ENCODE measurements at regions not wholly inside any gene's neighbourhood (a gene's known extent, or its start where the extent isn't known, plus 50 kb on each side); places are given as distances from the start of the nearest gene placed in this dataset.

DNA sequence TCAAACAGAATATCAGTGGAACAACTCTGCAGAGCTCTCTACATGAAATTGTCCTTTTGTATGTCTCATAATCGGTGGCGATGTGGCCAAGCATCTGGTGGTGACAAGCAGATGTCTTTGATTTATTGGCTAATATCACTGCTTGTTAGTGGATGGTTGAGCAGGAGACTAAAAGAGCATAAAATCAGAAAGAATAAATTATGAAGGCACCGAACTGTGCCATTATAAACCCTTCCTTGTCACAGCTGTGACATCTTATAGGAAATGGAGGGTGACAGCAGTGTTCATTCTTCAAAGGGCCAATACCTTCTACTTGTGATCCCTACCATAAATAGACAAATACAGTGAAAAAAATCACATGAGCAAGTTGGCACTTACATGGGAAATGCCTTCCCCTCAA lies 1404.3 kb downstream of the MAT2B start:
- H3K27ac Mint-ChIP-seq: no peak overlapping the region

DNA sequence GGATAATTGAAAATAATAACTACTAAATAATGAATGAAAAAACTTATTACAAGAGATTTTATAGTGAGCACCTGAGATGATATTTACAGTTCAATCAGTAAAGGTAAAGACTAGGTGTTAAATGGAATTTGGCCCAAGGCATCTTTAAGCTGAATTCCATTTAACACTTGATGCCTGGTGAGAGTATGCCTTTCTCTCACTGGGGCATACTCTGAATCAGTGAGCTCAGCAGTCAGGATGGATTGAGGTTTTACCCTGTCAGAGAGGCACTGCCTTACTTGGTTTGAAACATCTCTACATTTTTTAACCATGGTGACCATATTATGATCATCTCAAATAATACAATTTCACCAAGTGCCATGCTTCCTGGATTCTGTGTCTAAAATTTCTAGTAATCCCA lies 1416.3 kb downstream of the MAT2B start:
- H3K4me1 Mint-ChIP-seq: no peaks in the 10 kb centered on the region
- no peak overlapping the region for H3K27ac Mint-ChIP-seq
- no peaks in the 10 kb centered on the region for H3K27me3 Mint-ChIP-seq (ENCODE audit: low read depth in 3 of 3)
- no peak for DNase-seq
- H3K9me3 Mint-ChIP-seq: peaks cover 13 to 50% (median 24%) of the 10 kb centered on the region in 6 donors
- no peak overlapping the region for H3K4me3 Mint-ChIP-seq
- H3K36me3 Mint-ChIP-seq: no peaks in the 10 kb centered on the region

More for the DNA sequence above, 1404.3 kb downstream of the MAT2B start:
- DNase-seq: no peak
- no peaks in the 10 kb centered on the region for H3K36me3 Mint-ChIP-seq
- H3K4me3 Mint-ChIP-seq: no peak overlapping the region
- no peaks in the 10 kb centered on the region for H3K27me3 Mint-ChIP-seq (ENCODE audit: low read depth in 3 of 3)
- H3K4me1 Mint-ChIP-seq: no peaks in the 10 kb centered on the region
- H3K9me3 Mint-ChIP-seq: peaks cover 0 to 47% (median 8%) of the 10 kb centered on the region in 6 donors

DNA sequence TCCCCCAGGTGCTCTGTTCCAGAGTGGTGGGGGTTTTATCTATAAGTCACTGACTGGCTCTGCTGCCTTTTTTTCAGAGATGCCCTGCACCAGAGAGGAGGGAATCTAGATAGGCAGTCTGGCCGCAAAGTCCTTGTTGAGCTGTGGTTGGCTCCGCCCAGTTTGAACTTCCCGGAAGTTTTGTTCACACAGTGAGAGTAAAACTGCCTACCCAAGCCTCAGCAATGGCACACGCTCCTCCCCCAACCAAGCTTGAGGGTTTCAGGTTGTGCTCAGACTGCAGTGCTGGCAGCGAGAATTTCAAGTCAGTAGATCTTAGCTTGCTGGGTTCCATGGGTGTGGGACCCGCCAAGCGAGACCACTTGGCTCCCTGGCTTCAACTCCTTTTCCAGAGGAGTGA lies 1428.6 kb downstream of the MAT2B start:
- Mint-ChIP-seq H3K27ac (no peak overlapping the region), H3K4me3 (no peak overlapping the region), H3K27me3 (ENCODE audit: low read depth in 3 of 3) (peaks cover 0 to 2% (median 2%) of the 10 kb centered on the region in 3 donors), H3K9me3 (peaks cover 7 to 73% (median 40%) of the 10 kb centered on the region in 6 donors), H3K36me3 (peaks cover 0 to 10% (median 0%) of the 10 kb centered on the region in 3 donors), H3K4me1 (no peaks in the 10 kb centered on the region)
- no peak for DNase-seq

DNA sequence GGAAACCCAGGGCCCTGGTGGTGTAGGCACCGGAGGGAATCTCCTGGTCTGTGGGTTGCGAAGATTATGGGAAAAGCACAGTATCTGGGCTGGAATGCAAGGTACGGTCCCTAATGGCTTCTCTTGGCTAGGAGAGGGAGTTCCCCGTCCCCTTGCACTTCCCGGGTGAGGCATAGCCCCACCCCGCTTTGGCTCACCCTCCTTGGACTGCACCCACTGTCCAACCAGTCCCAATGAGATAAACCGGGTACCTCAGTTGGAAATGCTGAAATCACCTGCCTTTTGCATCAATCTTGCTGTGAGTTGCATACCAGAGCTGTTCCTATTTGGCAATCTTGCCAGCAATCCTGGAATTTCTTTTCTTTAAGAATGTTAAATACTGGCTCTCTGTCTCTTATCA lies 1429.1 kb downstream of the MAT2B start:
- Mint-ChIP-seq H3K4me3 (no peak overlapping the region), H3K4me1 (no peaks in the 10 kb centered on the region), H3K9me3 (peaks cover 7 to 68% (median 36%) of the 10 kb centered on the region in 6 donors), H3K27me3 (ENCODE audit: low read depth in 3 of 3) (peaks cover 0 to 2% (median 2%) of the 10 kb centered on the region in 3 donors), H3K36me3 (peaks cover 0 to 6% (median 0%) of the 10 kb centered on the region in 3 donors), H3K27ac (no peak overlapping the region)
- no peak for DNase-seq

DNA sequence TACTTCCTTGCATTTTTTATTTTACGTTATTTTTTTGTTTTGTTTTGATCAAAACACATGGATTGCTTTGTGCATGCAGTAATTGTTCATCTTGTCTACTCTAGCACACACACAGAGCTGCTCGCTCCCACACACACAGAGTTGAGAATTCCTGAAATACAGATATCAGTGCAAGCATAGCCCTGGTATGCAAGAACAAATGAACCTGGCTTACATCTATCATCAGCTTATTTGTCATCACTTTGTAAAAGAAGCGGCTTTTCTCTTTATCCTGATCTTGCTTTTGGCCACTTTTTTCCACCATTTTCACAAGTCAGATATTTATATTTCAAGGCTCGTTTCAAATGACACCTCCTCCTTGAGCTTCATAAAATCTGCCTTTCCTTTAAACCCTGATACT lies 1435.7 kb downstream of the MAT2B start:
- DNase-seq: no peak

DNA sequence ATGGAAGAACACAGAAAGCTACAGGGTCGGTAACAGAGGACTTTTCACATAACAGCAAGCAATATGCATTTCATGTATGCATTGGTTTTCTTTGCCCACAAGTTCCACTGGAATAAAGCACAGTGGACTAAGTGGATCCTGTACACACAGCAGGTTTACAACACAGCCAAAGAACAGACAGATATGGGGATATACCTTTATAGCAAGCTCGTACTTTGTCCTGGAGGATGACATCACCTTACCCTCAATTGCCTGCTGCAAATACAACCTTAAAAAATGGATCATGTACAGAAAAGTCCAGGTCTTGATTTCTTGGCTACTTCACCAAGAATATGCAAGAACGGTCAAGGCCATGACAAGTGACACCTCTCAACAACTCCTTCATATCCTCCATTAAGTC lies 1445.5 kb downstream of the MAT2B start:
- H3K4me3 Mint-ChIP-seq: no peak overlapping the region
- no peaks in the 10 kb centered on the region for H3K36me3 Mint-ChIP-seq
- DNase-seq: no peak
- H3K27ac Mint-ChIP-seq: no peak overlapping the region
- no peaks in the 10 kb centered on the region for H3K4me1 Mint-ChIP-seq
- H3K27me3 Mint-ChIP-seq (ENCODE audit: low read depth in 3 of 3): peaks cover 0 to 1% (median 0%) of the 10 kb centered on the region in 3 donors
- H3K9me3 Mint-ChIP-seq: peaks cover 0 to 39% (median 12%) of the 10 kb centered on the region in 6 donors

More for the DNA sequence above, 1435.7 kb downstream of the MAT2B start:
- no peaks in the 10 kb centered on the region for H3K4me1 Mint-ChIP-seq
- no peak overlapping the region for H3K27ac Mint-ChIP-seq
- no peaks in the 10 kb centered on the region for H3K36me3 Mint-ChIP-seq
- H3K4me3 Mint-ChIP-seq: no peak overlapping the region
- H3K9me3 Mint-ChIP-seq: peaks cover 0 to 30% (median 9%) of the 10 kb centered on the region in 6 donors
- peaks cover 0 to 2% (median 2%) of the 10 kb centered on the region in 3 donors for H3K27me3 Mint-ChIP-seq (ENCODE audit: low read depth in 3 of 3)

DNA sequence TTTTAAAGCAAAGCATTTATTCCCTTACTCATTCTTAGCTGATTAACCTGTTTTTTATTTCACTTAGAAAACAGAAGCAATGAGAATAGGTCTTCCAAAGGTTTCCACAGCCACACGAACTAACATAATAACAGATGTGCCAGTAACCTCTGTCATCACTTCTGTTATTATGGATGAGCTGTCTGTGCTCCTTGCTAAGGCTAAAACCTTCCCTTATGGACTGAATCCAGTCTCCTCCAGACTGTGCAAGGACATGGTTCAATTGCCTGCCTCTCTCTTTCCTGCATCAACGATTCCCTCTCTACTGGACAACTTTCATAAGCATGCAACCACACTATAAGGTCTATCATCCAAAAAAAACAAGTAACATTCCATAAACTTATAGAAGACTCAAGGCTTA lies 1446.2 kb downstream of the MAT2B start:
- Mint-ChIP-seq H3K9me3 (peaks cover 0 to 37% (median 14%) of the 10 kb centered on the region in 6 donors), H3K4me1 (no peaks in the 10 kb centered on the region), H3K27me3 (ENCODE audit: low read depth in 3 of 3) (peaks cover 0 to 1% (median 0%) of the 10 kb centered on the region in 3 donors), H3K4me3 (no peak overlapping the region), H3K27ac (no peak overlapping the region), H3K36me3 (no peaks in the 10 kb centered on the region)
- no peak for DNase-seq

DNA sequence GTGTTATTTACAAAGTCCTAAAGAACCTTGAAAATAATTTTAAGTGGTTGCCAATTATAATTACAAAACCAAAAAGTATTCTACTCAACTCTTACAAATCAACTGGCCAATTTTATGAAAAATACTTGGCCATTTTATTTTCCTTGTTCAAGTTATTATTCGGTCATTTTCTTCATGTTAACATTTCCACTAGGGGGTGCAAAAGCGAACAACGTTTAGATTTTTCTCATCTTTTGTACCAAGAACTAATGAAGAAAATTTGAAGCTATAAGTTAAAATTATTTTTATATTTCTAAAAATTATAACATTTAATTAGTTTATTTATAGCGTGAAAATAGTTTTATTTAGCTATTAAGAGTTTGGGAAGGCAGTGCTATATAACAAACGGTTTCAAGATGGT lies 1453.3 kb downstream of the MAT2B start:
- no peak overlapping the region for H3K4me3 Mint-ChIP-seq
- no peak overlapping the region for H3K27ac Mint-ChIP-seq
- no peak for DNase-seq
- no peaks in the 10 kb centered on the region for H3K36me3 Mint-ChIP-seq
- peaks cover 4 to 24% (median 9%) of the 10 kb centered on the region in 6 donors for H3K9me3 Mint-ChIP-seq
- no peaks in the 10 kb centered on the region for H3K4me1 Mint-ChIP-seq
- H3K27me3 Mint-ChIP-seq (ENCODE audit: low read depth in 3 of 3): peaks cover 0 to 1% (median 0%) of the 10 kb centered on the region in 3 donors

DNA sequence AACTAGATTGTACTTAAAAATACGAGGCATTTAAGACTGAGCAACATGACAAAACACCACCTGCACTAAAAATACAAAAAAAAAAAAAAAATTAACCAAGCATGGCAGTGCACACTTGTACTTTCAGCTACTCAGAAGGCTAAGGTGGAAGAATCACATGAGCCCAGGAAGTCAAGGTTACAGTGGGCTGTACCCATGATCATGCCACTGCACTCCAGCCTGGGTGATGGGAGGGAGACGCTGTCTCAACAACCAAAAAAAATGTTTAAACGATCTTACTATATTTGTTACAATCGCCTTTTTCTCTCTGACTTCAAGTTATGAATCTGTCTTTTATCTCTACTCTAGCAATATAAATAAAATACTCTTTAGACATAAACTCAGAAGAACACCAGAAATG lies 1454.3 kb downstream of the MAT2B start:
- H3K4me1 Mint-ChIP-seq: no peaks in the 10 kb centered on the region
- peaks cover 2 to 19% (median 5%) of the 10 kb centered on the region in 6 donors for H3K9me3 Mint-ChIP-seq
- no peak overlapping the region for H3K27ac Mint-ChIP-seq
- no peak for DNase-seq
- no peak overlapping the region for H3K4me3 Mint-ChIP-seq
- no peaks in the 10 kb centered on the region for H3K36me3 Mint-ChIP-seq
- H3K27me3 Mint-ChIP-seq (ENCODE audit: low read depth in 3 of 3): no peaks in the 10 kb centered on the region

DNA sequence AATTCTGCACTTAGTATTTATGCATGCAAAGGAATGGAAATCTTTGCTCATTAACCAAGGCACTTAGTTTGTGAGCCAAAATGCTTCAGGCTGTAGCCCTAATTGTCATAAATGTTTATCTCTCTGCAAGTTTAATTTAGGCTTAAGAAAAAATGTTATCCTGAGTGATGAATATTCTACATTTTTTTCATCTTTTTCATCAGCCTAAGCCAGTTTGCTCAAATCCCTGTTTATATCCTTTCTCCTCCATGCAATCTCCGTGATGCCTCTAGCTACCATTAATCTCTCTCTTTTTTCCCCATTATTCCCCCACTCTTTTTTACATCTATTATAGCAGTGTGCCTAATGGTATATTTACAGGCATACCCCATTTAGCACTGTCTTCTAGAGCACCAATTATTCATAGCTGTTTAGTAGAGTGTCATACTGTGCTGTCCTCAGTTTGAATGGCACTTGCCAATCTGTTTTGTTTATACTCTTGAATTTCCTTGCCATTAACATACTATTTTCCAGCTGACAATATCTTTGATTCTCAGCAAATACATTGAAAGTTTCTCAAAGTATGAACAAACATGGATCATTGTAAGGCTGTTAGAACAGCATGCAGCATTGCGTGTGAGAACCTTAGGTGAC lies 1457.0 kb downstream of the MAT2B start:
- Mint-ChIP-seq H3K4me3 (no peak overlapping the region), H3K9me3 (peaks cover 0 to 13% (median 4%) of the 10 kb centered on the region in 6 donors), H3K27me3 (ENCODE audit: low read depth in 3 of 3) (no peaks in the 10 kb centered on the region), H3K27ac (no peak overlapping the region), H3K36me3 (no peaks in the 10 kb centered on the region), H3K4me1 (no peaks in the 10 kb centered on the region)
- DNase-seq: no peak

DNA sequence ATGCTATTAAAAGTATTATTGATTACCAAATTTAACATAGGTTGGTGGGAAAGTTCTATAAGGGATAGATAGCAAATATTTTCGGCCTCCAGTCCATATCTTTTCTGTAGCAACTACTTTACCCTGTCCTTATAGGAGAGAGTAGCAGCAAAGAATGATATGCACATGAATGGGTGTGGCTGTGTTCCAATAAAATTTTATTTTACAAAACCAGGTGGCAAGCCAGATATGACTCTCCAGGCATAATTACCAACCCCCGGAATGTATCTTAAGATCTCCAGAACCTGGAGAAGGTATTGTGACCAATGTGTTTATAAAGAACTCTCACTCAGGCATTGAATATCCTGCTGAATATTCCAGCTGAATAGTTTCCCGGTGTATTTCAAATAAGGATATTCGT lies 1461.2 kb downstream of the MAT2B start:
- H3K4me3 Mint-ChIP-seq: no peak overlapping the region

DNA sequence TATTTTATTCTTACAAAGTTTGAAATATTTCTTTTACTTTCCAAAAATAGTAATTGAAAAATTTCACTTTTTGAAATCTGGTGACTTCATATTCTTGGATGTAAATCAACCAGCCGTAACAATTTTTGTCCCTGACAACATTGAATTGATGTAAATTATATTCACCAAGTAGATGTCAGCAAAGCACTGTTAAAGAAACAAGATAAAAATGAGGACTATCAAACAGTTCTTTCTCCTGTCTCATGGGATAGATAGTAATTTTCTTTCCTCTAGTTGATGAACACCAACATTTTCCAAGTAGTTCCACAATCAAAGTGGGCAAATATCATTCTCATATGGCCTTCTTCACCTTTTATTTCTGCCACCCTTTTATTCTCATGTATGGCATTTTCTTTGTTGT lies 1461.9 kb downstream of the MAT2B start:
- H3K4me3 Mint-ChIP-seq: no peak overlapping the region

More for the DNA sequence above, 1461.2 kb downstream of the MAT2B start:
- Mint-ChIP-seq H3K27me3 (ENCODE audit: low read depth in 3 of 3) (no peaks in the 10 kb centered on the region), H3K4me1 (no peaks in the 10 kb centered on the region), H3K27ac (no peak overlapping the region), H3K9me3 (peaks cover 0 to 17% (median 3%) of the 10 kb centered on the region in 6 donors), H3K36me3 (no peaks in the 10 kb centered on the region)
- no peak for DNase-seq

DNA sequence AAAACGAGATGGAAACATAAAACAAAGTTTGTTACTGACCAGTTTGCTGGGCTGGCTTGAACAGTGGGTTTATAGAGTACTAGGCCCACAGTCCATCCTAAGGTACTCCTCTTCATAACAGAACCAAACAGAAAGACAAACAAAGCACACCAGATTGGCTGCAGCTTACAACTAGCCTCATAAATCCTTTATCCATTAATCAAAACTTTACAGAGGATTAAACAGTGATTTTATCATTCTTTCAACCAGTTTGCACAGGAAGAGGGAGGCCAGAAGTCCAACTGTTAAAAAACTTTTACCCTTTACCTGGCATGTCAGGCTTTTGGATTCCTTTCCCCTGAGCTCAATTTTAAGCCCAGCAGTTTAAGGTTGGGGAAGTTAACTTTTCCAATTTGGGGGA lies 1467.6 kb downstream of the MAT2B start:
- Mint-ChIP-seq H3K4me1 (no peaks in the 10 kb centered on the region), H3K27me3 (ENCODE audit: low read depth in 3 of 3) (peaks cover 0 to 3% (median 0%) of the 10 kb centered on the region in 3 donors), H3K36me3 (peaks cover 0 to 5% (median 0%) of the 10 kb centered on the region in 3 donors), H3K9me3 (peaks cover 12 to 67% (median 19%) of the 10 kb centered on the region in 6 donors), H3K4me3 (no peak overlapping the region), H3K27ac (no peak overlapping the region)
- DNase-seq: no peak

More for the DNA sequence above, 1461.9 kb downstream of the MAT2B start:
- Mint-ChIP-seq H3K4me1 (no peaks in the 10 kb centered on the region), H3K27ac (no peak overlapping the region), H3K9me3 (peaks cover 0 to 24% (median 2%) of the 10 kb centered on the region in 6 donors), H3K27me3 (ENCODE audit: low read depth in 3 of 3) (no peaks in the 10 kb centered on the region), H3K36me3 (no peaks in the 10 kb centered on the region)
- no peak for DNase-seq

DNA sequence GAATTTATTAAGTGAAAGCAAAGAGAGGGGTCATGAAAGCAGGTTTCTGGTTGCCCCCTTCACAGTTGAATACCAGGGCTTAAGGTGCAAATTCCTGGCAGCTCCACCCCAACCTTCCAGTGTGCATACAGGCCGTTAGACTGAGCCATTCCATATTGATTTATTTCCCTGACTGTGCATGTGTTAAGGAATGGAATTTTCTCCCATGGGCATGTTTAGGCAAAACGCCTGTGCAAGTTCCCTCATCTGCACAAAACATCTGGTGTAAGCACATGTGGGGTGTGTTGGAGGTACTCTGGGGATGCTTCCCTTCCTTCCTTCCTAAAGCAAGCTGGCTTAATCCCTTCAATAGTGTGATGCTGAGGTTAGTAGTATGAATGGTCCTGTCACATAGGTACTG lies 1470.6 kb downstream of the MAT2B start:
- Mint-ChIP-seq H3K27me3 (ENCODE audit: low read depth in 3 of 3) (peaks cover 0 to 3% (median 0%) of the 10 kb centered on the region in 3 donors), H3K9me3 (peaks cover 14 to 76% (median 25%) of the 10 kb centered on the region in 6 donors), H3K27ac (no peak overlapping the region), H3K4me1 (no peaks in the 10 kb centered on the region), H3K36me3 (peaks cover 0 to 5% (median 0%) of the 10 kb centered on the region in 3 donors), H3K4me3 (no peak overlapping the region)
- DNase-seq: no peak

DNA sequence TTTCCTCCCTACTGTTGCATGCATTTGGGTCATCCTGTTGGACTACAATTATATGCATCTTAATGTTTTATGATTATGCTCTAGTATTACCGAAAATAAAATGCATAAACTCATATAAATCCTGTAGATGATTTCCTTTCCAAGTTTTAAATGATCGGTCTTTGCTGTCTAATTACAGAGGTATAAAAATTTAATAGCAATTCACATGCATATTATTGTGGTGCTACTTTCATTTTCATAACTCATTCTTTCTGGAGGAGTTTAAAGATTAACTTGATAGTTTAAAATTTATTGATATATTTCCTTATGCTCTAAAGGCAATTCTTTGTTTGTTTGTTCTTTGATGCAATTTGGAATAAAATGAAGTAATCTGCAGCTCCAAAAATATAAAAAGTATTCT lies 1475.1 kb downstream of the MAT2B start:
- Mint-ChIP-seq H3K27me3 (ENCODE audit: low read depth in 3 of 3) (peaks cover 0 to 1% (median 1%) of the 10 kb centered on the region in 3 donors), H3K27ac (no peak overlapping the region), H3K36me3 (peaks cover 0 to 5% (median 0%) of the 10 kb centered on the region in 3 donors), H3K4me3 (no peak overlapping the region), H3K4me1 (no peaks in the 10 kb centered on the region), H3K9me3 (peaks cover 9 to 47% (median 22%) of the 10 kb centered on the region in 6 donors)
- no peak for DNase-seq
